GM10266 (cell line): ENCODE measurements at regions not wholly inside any gene's neighbourhood (a gene's known extent, or its start where the extent isn't known, plus 50 kb on each side); places are given as distances from the start of the nearest gene placed in this dataset.

Source experiments
- DNase-seq: peaks from one replicate; pipeline ENCODE4 v3.0.0; 2012; ENCODE audit errors: extremely low spot score
- TF ChIP-seq, protein P1 (sequence below): IDR thresholded peaks from 2 replicates; pipeline ENCODE4 v1.5.1; 2012; ENCODE audit warnings: mild to moderate bottlenecking, low read depth; ENCODE audit not compliant: control insufficient read depth, insufficient read depth; ENCODE audit errors: missing control alignments

DNA sequence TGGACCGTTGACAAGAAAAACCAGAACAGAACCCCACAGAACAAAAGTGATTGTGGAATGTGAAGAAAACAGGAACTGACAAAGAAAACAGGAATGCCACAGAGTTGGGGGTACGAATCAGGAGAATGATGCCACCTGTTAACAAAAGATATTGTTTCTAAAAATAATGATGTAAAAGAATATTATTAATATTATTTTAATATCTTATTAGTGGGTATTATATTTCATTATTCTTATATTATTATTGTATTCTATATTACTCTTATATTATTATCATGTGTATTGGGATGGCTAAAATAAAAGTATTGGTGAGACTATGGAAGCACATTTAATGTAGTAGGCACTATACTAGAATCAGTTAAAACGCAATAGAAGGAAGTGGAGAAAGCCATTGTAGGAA, 659.0 kb upstream of the PCDH15 start:
- TF ChIP-seq, protein P1, sequence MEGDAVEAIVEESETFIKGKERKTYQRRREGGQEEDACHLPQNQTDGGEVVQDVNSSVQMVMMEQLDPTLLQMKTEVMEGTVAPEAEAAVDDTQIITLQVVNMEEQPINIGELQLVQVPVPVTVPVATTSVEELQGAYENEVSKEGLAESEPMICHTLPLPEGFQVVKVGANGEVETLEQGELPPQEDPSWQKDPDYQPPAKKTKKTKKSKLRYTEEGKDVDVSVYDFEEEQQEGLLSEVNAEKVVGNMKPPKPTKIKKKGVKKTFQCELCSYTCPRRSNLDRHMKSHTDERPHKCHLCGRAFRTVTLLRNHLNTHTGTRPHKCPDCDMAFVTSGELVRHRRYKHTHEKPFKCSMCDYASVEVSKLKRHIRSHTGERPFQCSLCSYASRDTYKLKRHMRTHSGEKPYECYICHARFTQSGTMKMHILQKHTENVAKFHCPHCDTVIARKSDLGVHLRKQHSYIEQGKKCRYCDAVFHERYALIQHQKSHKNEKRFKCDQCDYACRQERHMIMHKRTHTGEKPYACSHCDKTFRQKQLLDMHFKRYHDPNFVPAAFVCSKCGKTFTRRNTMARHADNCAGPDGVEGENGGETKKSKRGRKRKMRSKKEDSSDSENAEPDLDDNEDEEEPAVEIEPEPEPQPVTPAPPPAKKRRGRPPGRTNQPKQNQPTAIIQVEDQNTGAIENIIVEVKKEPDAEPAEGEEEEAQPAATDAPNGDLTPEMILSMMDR: no peak
- no peak for DNase-seq

DNA sequence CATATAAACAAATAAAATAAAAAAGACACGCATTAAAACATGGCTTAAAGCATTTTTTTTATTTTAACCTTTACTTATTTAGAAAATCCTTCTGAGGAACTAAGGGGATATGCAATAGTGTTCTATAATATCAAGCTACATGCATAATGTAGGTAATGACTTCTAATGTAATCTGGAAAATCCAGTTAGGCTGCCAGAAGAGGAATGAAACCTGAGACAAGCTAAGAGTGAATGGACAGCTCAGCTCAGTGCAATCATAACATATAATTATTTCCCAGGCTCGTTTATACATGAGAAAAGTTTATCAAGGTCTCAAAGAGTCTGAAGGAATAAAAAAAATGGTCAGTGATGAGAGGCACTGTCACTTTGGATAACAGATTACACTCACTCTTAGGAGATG, 649.0 kb upstream of the PCDH15 start:
- no peak for DNase-seq
- TF ChIP-seq, protein P1: no peak

DNA sequence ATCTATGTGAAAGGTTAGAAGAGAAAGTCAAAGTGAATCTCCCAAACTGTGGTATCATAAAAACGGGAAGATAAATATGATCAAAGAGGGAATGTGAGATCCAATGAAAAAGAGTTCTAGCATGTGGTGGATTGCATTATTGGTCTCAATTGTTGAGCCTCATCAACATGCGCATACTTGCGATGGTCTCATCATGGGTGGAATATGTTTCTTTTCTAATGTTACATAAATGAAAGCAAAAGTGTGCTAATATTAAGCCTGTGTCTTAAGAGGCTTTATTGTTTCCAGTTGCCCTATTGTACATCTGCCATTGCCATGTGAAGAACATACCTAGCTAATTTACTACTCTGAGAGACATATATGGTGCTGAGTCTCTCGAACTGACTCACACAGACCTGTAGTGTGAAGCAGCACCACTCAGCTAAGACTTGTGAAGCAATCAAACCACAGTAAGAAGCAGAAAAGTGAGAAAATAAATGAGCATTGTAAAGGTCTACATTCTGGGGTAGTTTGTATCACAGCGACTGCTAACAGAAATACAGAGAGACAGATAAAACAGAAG, 645.5 kb upstream of the PCDH15 start:
- DNase-seq: no peak
- TF ChIP-seq, protein P1: no peak

DNA sequence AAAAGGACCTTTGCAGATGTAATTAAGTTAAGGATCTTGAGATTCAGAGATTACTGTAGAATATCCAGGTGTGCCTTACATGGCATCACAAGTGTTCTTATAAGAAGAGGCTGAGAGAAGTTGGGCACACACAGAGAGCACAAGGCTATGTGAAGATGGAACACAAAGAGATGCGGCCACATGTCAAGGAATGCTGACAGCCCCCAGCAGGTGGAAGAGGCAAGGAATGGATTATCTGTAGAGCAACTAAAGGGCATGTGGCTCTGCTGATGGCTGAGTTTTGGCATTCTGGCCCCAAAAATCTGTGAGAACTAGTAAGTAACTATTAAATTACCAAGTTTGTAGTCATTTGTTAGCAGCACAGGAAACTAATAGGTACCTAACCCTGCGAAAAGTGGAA, 640.7 kb upstream of the PCDH15 start:
- TF ChIP-seq, protein P1: no peak
- DNase-seq: no peak

DNA sequence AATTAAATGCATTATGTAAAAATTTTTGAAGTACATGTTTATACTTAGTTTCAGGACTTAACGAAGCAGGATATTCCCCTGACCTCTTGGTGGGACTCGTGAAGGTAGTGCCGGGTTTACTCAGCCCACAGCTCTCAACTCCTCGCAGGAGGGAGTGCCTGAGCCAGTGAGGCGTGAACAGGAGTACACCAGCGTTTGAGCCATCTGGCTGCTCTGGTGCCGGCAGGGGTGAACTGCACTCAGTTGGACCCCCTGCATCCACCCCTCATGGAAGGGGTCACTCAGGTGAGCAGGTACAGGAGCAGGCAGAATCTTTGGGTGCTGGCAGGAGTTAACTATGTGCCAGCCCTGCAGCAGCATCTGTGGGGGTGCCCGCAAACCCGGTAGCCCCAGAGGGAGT, 625.1 kb upstream of the PCDH15 start:
- TF ChIP-seq, protein P1: no peak
- DNase-seq: no peak

DNA sequence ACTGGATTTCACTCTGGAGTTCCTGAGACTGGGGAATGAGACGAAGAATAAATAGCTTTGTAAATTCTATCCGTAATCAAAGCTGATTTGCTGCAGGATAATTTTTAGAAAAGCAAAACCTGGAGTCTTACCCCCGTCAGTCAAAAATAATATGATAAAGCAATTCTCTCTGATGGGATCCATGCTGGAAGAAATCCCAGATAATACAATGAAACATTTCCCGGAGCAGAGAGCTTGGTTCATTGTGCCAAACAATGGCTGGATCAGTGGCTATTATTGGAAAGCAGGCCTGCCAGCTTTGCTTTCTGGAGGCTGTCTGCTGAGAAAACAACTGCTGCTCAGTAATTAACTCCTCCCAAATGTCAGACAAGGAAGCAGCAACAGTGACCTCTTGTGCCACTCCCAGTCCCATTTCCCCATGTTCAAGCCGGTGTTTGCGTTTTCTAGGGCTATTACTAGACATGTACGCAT, 609.4 kb upstream of the PCDH15 start:
- no peak for DNase-seq
- TF ChIP-seq, protein P1: no peak

DNA sequence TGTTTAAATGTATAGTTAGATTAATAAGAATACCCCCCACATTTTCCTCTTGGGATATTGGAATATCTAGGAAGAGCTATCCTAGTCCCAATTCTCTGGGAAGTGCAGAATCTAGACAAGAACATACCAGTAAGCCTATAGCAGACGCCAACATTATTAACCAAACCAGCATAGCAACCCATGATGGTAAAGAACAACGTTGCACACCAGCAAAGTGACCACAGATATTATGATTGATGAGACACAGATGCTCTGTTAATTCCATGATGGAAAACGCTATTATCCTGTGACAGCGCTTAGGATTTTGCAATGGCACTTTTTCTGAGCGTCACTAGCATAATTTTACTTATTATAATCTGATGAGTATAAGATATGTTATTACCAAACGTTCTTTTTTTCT, 603.1 kb upstream of the PCDH15 start:
- TF ChIP-seq, protein P1: no peak

More for the DNA sequence above, 603.1 kb upstream of the PCDH15 start:
- DNase-seq: no peak
